CD4-positive, alpha-beta T cell treated with Interleukin-4 for 4 hours (primary cell): ENCODE measurements at regions not wholly inside any gene's neighbourhood (a gene's known extent, or its start where the extent isn't known, plus 50 kb on each side); places are given as distances from the start of the nearest gene placed in this dataset.
"Not testable (repeated sequence)": the region's sequence is repeated elsewhere in the genome, so short reads cannot be mapped to it uniquely, and the experiment has no call there.

Experiments
- DNase-seq: peaks from one replicate; pipeline ENCODE4 v3.0.0-alpha.2; 2020

GRCh38 chr3:103937094-103937493, 1429.6 kb upstream of the ALCAM start:
- DNase-seq: no peak

- no peak for DNase-seq
These were observed 1419.6 kb upstream of the ALCAM start for GRCh38 chr3:103947062-103947461.

GRCh38 chr3:103949693-103950092, 1417.0 kb upstream of the ALCAM start:
- DNase-seq: no peak

- DNase-seq: no peak
These were observed 1416.0 kb upstream of the ALCAM start for GRCh38 chr3:103950676-103951075.

- DNase-seq: no peak
These were observed 1412.9 kb upstream of the ALCAM start for GRCh38 chr3:103953796-103954195.

GRCh38 chr3:103960819-103961218, 1405.9 kb upstream of the ALCAM start:
- DNase-seq: no peak

GRCh38 chr3:103963599-103963998, 1403.1 kb upstream of the ALCAM start:
- DNase-seq: no peak

DNA sequence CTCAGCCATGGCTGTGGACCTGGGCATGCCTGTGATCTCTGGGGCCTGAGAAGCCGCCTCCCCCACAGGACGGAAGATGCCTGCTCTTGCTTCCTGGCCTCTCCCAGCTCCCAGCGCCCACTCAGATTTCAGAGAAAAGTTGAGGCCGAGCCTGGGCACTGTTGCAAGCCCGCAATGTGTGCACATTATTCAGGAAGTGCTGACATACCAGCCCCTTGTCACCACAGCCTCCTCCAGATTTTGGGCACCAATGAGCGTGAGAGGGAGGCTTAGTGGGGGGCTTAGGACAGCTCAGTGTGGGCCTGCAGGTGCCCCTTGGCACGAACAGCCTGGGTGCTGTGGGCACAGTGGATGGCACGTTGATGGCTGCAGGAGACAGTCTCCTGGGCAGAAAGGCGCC, 1400.9 kb upstream of the ALCAM start:
- no peak for DNase-seq

DNA sequence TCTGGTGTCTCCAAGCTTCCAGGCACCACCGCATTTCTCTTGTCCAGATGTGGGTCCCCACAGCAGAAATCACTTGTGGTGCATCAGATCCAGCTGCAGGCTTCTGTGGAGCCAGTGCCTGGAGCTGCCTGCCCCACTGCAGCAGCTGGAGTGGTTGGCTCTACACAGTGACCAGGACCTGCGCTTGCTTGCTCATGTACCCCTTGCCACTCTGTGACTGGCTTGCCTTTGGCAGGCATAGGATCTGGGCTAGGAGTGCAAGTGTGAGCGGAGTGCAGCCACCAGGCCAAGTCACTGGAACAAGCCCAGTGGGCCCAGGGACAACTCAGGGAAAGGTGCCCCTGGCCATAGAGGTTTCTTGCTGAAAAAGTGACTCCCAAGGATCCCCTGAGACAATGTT, 1400.0 kb upstream of the ALCAM start:
- no peak for DNase-seq

DNA sequence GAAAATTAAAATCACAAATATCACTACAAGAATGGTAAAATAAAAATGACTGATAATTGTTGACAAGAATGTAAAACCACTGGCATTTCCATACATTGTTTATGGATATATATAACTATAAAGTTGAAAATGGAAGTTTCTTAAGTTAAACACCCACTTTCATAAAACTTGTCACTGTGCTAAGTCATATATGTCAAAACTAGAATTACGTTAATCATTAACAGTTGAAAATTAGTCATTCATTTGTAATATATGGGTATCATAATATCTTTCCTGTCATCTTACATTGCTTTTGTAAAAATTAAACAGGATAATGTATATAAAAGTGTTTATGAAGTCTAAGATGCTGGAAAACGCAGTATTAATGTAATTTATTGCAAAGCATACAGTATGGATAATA, 1398.6 kb upstream of the ALCAM start:
- DNase-seq: no peak

GRCh38 chr3:103968751-103969150, 1398.0 kb upstream of the ALCAM start:
- DNase-seq: no peak

GRCh38 chr3:103976931-103977339, 1389.8 kb upstream of the ALCAM start:
- DNase-seq: no peak

DNA sequence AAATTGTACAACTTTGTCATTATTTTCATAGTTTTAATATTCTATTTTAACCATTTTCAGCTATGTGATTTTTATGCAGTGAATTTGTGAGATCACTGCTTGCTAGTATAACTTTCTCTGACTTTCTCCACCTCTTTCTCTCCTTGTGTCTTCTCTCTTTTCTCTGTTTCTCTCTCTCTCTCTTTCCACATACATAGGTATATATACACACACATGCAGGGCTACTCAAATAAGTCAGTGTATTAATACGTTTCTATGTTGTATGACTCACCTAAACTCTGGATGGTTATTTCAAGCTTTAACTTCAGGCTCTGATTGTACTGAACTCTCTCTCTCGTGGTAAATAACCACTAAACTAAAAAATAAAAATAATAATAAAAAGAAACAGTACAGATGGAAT, 1389.3 kb upstream of the ALCAM start:
- no peak for DNase-seq

GRCh38 chr3:103991461-103992115, 1375.1 kb upstream of the ALCAM start:
- DNase-seq: no peak

DNA sequence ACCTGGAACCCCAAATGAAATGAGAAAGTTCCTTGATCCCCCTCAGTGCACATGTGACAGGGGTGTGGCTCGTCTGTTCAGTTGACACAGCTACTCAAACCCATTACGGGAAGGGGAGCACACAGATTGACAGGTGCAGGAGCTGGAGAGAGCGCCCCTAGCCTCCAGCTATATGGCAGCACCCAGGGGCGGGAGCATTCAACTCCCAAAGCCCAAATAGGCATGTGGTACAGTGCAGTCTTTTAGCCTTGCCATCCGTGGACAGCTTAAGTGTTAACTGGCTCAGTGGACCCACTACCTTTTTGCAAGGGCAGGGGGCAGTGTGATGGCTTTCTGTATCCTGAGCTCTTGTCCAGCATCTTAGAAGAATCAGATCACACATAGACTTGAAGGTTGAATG, 1374.2 kb upstream of the ALCAM start:
- DNase-seq: no peak

GRCh38 chr3:104004956-104005355, 1361.8 kb upstream of the ALCAM start:
- DNase-seq: no peak

DNA sequence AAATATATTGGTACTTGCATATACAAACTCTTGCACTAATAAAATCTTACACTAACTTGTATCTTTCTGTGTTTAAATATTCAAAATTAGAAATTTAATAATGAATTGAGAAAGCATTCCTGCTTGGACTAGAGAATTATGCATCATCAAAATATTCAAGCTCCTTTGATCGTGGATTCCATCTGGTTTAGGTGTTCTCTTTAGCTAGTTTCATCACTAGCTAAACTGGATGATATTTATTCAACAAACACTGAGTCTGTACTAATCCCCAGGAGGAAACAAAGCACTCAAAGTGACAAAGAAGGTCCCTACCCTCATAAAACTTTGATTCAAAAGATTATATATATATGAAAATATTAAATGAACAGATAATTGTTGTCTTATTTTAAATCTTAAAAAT, 1360.9 kb upstream of the ALCAM start:
- no peak for DNase-seq

GRCh38 chr3:104018541-104018940, 1348.2 kb upstream of the ALCAM start:
- DNase-seq: no peak

DNA sequence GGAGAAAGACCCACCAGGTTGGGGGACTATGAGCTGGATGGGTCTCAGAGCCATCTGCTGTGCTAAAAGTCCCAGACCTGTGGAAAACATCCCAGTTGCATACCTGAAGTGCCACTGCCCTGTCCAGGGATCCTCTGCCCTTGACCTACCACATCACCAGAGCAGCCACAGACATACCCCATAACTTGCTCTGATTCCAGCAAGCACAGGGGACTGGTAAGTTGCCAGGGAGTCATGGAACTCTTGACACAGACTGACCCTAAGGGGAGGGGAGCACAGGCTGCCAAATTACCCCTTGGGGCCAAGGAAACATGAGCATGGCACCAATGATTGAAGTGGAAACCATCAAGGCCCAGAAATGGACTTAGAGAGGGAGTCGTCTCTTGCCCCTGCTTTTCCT, 1335.1 kb upstream of the ALCAM start:
- DNase-seq: no peak

DNA sequence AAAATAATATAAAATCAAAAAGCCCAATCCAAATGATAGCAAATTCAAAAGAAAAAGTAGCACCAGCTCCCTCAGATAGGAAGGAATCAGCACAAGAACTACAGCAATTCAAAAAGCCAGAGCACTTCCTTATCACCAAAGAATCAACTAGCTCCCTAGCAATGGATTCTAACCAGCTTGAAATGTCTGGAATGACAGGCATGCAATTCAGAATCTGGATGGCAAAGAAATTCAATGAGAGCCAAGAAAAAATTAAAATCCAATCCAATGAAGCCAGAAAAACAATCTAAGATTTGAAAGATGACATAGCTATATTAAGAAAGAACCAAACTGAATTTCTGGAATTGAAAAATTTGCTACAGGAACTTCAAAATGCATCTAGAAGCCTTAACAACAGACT, 1334.4 kb upstream of the ALCAM start:
- no peak for DNase-seq

- no peak for DNase-seq
These were observed 1325.8 kb upstream of the ALCAM start for GRCh38 chr3:104040896-104041295.

DNA sequence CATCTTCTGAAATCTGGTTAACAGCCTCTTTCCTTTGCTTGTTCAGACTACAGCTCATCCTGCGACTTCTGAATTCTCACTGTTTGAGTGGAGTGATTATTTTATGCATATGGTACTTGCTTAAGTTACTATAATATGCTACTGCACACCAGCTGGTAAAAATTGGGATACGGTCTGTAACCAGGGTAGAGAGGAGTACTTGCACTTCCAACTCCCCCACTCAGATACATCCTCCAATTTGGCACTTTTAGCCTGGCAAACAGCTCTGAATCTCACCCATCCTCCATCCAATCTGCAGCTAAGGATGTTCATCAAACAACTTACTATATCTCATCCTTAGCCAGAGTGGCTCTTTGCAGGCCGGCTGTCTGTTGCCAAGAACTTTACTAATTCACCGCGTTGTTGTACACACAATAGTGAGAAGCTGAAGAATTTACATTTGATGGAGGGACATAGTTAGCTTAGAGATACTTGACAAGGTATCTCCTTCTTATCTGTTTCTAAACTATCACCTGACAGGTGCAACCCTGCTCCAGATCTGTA, 1323.6 kb upstream of the ALCAM start:
- not testable (repeated sequence) for DNase-seq

DNA sequence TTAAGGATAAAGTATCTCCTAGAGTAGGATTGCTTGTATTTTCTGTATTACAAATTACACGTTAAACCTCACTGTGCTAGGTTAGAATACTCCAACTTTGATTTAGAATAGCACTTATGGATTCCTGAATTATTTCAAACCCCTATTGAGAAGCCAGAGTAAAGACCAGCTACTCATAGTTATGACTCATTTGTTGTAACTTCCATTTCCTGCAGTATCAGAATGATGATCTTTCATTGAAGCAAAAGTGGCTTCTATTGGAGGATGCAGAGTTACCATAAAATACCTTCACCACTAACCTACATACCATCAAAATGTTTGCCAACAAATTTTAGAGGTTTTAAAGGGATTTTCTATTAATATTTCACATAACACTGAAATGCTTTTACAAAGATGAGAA, 1322.7 kb upstream of the ALCAM start:
- DNase-seq: no peak

DNA sequence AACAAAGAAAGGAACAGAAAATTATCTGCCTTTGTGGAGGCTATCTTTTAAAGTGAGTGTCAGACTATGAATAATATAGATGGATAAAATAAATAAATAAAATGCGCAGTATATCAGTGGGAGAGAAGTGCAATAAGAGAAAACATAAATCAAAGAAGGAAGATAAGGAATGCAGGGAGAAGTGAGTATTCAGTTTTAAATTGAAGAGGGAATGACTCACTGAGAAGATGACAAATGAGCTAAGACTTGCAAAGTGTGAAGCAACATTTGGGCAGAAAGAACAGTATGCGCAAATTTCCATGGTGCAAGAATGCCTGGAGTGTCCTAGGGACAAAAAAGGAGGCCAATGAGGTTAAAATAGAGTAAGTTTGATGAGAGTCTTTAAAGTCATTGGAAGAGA, 1300.1 kb upstream of the ALCAM start:
- no peak for DNase-seq

DNA sequence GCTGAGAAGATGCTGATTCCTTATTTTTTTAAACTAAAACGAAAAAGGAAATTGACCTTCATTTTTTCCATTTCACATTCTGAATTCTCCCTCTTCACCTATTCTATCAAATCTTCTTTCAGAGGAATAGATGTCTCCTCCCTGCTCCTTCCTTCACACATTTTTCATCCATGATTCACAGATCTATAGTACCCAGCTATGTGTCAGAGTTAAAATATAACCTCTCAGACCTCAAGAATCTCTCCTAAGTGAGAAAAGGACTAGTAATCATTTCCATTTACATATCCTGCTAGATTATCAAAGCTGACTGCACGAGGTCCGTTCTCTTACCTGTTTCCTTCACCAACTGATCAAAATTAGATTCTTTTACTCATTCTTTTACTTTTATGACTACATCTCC, 1297.6 kb upstream of the ALCAM start:
- no peak for DNase-seq
